ENCODE measurements at regions not wholly inside any gene's neighbourhood (a gene's known extent, or its start where the extent isn't known, plus 50 kb on each side); places are given as distances from the start of the nearest gene placed in this dataset.
"Not testable (repeated sequence)": the region's sequence is repeated elsewhere in the genome, so short reads cannot be mapped to it uniquely, and the experiment has no call there.

DNA sequence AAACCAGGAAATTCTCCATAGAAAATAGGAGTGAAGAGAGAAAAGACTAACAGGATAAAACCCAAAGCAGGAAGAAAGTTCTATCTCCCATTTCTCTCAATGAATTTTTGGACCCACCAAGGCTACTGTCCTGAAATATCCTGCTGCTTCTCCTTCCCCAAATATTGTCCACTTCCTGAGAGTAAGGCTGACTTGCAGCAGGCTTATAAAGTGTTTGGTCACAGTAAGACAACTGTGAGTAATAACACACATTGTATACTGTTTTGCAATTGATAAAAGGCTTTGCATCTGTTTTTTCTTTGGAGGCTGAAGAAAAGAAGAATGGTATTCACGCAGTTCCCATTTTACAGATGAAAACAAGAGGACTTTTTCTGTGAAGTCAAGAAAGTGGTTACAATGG, 52.8 kb downstream of the FOXD4L6 start:
- not testable (repeated sequence) for DNase-seq

DNA sequence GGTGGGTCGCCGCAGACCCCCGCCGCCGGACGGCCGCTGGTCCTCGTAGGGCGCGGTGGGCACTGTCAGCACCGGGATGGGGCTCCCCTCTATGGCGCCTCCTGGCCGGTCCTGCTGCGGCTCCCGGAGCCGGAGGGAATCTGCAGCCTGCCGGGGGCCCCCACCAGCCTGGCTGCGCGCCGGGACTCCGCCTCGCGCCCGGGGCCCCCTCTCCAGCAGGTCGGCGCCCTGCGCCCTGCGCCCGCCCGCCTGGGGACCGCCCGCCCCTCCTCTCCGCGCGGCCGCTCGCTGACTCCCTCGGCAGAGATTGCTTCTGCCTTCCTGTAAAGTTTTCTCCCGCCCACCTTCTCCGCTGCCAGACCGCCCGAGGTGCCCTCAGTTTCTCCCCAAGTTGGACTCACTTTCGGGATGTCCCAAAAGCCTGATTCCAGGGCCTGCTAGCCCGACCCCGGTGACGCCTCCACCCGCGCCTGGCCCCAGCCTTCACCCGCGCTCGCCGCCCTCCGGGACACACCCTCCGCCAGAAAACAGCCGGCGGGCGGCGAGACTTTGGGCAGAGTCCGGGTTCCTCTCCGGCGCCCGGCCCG, 54.0 kb downstream of the FOXD4L6 start:
- DNase-seq = not testable (repeated sequence)

DNA sequence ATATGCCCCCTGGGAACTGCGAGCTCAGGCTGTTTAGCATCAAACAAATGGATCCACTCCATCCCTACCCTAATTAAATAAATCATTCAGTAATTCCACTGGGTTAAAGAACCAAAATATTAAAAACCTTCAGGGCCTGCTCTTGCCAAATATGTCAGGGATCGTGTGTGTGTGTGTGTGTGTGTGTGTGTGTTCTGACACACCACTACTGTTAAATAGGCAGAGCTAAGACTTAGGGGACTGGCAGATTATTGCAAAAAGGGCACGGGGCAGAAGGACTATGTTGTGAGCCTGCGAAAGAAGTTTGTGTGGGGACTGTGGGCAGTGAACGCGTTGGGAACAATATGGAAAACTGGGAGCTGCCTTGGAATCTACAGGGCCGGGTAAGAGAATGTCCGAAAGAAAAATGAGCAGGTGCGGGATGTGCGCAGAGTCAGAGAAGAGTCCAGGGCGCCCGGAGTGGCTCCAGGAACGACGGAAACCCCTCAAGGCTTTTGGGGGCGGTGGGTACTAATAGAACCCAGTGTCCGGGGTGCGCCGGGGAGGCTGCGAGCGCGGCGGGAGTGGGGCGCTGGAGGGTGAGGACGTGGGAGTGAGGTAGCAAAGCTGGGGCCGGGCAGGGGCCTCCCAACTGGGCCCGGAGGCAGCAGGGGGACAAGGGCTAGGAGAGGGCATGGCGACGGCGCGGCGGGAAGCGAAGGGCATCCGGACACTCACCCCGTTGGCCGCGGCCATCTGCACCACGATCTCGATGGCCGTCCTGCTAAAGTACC, 54.8 kb downstream of the FOXD4L6 start:
- DNase-seq = not testable (repeated sequence)

DNA sequence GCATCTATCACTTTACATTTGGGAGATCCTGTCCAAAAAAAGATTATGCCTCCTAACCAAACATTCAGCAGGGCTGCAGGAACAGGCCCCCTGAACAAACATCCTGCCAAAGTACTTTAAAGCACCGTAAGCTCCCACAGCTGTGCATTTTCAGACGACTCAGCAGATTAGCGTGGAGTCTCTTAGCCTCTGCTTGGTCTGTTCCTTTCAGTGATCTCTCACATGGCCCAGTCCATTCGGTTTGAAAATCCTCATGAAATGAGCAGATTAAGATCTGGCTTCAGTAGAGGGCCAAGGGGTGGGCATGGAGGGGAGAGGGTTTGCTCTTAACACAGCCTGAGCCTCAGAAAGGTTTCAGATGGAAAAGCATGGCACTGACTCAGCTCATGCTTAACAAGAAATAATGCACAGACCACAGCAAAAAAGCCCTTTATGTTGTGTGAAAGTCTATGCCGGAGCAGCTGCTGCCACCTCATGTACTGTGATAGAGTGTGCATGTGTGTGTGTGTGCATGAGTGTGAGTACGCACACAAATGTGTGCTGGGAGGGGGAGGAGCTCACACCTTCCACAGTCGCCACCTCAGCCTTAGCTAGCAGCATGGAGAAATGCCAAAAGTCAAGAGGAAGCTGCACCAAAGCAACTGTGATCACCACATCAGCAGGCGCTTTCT, 64.2 kb downstream of the FOXD4L6 start:
- DNase-seq = peak; percentile 12

DNA sequence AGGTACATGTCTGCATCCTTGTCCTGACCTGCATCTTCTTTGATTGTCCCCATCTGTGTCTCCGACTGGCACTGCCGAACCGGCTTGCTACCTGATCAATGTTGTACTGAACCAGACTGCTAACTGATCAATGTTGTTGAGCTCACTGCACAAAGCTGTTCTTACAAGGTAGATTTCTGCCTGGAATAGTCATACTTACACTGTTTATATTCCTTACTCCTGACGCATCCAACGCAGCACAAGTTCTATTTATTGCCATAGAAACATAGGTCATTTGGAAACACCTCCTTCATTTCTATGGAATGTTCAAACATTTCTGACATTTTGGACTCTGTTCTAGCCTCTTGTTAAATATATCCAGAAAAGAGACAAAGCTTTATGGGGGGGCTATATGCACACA, 65.2 kb downstream of the FOXD4L6 start:
- DNase-seq = not testable (repeated sequence)

DNA sequence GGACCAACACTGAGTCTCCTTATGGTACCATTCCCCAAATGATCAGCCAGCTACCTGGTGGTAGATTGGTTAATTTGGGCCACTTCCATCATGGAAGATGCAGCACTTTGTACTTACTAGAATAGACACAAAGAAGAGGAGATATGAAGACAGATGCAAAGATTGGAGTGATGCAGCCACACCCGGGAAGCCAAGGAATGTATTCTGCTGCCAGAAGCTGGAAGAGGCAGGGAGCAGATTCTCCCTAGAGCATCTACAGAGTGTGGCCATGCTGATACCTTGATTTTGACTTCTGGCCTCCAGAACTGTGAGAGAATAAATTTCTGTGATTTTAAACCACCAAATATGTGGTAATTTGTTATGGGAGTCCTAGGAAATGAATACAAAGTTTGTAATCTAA, 68.9 kb downstream of the FOXD4L6 start:
- DNase-seq = not testable (repeated sequence)

DNA sequence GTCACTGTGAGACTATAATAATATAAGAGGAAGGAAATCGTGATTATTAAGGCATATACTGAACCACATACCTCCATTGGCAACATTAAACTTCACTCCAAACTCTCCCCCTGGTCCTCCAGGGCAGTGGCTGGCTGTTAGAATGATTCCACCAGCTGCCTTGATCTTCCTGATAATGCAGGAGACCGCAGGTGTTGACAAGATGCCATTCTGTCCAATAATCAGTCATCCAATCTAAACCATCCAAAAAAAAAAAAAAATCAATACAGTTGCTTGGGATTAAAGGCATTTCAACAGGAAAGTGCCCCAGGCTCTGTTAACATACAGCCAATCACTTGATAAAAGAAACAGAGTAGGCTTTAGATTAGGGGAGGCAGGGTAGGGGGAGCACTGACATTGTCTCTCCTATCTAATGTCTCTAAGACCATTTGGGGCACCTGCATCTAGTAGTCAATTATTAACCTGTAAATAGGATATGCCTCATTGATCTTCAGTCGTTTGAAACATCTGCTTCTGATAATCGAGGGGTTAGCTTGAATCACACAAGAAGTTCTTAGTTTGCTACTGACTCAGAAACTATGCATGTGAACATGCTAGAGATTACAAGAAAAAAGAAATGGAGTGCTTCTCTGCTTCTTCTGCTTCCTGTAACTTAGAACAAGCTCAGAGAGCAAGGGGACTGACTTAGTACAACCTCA, 74.7 kb downstream of the FOXD4L6 start:
- DNase-seq = not testable (repeated sequence)

DNA sequence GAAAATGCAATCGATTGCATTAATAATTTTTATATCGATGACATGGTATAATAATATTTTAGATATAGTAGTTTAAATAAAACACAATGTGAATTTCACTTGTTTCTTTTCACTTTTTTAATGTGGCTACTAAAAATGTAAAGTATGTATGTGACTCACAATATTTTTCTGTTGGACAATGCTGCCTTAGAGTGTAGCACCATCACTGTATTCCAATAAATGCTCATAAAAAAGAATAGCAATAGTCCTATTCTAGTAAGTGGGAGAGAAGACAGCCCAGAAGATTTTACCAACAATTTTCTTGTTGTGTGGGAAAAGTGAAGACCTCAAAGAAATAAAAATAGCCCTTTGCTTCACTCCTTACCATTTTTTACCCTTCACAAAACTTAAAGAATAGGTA, 79.8 kb downstream of the FOXD4L6 start:
- DNase-seq = not testable (repeated sequence)

DNA sequence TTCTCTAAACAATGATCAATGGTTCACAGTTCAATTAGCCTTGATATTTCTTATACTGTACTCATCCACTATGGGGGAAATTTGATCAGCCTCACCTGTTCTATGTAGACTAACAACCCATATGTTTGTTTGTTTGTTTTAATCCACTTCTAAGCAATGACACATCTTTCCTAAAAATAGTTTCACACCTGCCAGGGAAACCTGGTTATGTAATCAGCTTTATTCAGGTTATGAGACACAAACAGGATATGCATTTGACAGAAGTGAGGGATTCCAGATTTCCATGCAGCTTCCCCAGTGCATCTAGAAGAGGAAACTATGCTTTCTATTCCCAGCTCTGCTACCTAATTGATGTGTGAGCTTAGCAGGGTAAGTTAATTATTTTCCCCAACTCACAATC, 80.7 kb downstream of the FOXD4L6 start:
- not testable (repeated sequence) for DNase-seq

DNA sequence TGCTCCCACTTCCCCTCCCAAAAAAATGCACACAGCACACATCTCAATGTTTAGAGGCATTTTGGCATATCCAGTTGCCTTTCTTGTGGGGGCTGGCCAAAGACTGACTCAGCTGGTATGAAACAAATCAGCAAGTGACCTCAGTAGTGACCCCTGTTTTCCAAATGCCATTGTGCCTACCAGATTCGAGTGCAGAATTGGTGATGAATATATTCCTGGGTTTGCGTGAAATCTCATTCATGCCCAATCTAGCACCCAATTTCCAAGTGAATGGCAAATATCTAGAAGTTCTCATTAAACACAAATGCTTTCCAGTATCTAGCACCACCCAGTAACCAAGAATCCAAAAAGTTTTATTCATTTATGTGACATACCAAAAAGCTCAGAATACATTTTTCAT, 83.6 kb downstream of the FOXD4L6 start:
- not testable (repeated sequence) for DNase-seq

DNA sequence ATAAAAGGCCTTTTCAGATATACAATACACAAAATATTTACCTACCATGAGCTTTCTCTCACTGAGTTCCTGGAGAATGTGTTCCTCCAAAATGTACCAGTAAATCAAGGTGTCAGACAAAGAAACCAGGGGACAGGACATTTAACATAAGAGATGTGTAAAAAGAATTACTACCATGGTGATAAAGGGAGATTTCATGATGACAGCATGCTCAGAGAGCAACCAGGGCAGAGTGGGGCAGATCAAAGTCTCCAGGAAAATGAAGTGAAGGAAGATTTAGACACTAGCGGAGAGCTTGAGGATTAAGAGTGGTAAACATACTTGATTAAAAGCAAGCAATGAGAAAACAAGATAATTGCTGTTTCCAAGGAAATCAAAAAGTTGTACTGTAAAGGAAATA, 85.0 kb downstream of the FOXD4L6 start:
- DNase-seq = not testable (repeated sequence)

DNA sequence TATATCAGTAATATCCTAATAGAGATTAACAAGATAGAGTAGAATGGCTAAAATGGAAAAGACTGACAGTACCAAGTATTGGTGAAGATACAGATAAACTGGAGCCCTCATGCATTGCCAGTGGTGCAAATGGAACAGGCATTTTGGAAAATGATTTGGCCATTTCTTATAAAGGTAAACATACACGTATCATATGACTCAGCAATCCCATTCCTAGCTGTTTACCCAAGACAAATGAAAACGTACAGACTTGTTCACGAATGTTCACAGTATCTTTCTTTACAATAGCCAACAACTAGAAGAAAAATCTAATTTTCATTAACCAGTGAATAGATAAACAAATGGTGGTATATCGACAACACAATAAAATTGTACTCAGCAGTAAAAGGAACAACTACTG, 86.4 kb downstream of the FOXD4L6 start:
- not testable (repeated sequence) for DNase-seq

DNA sequence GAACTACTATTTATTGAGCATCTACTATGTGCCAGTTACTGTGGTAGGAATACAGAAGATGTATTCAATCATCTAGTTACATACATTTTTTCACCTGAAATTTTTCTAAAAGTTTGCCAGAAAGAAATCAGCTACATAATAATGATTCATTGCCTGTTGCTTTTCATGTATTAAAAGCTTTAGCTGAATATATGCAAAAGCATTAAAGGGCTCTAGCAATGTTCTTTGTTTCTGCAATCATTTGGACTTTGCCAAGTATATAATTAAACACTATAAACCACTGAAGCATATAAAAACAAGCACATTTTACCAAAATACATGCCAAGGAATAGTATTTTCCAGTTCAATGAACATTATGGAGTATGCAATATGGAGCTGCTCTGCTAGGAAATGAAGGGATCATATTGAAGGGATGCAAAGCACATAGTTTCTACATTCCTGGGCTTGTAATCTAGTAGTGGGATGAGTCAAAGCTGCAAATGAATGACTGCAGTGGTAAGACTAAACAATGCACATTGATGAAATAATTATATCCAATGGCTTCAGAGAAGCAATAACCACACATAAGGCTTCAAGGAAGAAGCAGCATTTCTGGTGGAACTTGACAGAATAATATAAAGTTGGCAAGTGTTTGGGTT, 87.7 kb downstream of the FOXD4L6 start:
- DNase-seq = not testable (repeated sequence)

DNA sequence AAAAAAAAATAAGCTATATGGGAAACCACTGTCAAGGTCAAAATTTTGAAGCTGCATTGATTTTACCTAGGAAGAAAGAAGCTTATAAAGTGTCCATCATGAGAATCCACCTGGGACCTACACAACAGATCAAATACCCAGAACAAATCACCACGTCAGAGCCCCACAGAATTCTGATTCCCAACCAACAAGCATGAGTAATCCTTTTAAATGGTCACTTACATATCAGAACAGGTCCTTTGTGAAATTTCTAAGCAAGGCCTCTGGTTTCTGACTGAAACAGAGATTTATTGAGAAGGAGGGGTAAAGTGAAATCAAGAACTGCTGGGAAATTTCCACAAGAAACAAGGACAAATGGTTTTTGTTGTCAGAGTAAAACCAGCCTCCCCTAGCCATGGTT, 93.2 kb downstream of the FOXD4L6 start:
- not testable (repeated sequence) for DNase-seq

DNA sequence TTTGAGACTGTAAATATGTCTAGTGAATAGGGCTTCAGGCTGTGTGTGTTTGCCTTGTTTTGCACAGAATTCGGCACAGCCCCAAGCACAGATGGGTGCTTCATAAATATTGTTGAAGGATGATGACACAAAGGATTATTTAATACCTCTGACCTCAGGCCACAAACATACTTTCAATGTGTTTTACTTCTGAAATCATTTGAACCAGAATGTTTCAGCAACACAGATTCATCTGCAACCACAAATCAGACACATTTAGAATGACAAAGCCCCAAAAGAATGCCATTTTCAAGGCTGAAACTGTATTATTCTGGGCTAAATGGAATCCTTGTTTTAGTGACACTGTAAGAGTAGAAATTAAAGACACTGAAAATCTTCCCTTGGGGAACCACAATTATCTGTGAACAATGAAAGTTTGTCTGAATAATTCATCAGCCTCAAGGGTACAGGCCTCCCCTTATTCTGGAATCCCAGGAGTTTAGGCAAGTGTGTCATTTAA, 93.7 kb downstream of the FOXD4L6 start:
- not testable (repeated sequence) for DNase-seq

DNA sequence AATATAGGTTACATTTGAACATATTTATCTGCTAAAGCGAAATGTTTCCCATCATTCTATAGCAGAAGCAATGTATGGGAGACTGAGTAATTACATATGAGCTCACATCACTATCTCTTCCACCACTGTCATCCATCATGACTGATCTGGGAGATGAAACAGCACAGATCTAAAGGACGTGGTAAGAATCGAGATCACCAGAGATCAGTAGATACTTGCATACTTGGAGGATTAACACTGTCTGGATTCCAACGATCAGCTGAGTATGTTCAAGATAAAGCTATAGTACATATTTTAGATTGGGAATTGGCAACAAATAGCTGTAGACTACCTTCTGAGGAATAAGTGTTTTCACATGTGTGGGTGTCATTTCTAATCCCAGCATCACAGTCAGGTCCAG, 94.6 kb downstream of the FOXD4L6 start:
- DNase-seq = not testable (repeated sequence)

DNA sequence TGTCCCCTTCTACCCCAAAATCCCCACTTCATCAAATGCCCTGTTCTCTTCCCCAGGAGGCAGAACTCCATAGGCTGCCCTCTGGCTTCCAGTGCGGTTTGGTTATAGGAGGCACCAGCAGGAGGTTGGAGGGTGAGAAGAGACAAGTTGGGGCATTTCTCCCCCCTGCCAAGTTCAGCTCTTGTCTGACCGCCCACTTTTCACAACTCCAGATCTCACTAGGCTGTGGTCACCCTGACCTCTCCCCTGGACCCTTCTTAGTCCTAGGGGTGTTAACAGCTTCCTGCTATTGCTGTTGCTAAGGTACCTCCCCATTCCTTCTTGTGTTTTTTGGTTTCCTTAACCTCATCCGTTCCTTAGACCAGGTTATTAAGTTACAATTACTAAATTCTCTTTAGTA, 95.1 kb downstream of the FOXD4L6 start:
- not testable (repeated sequence) for DNase-seq

DNA sequence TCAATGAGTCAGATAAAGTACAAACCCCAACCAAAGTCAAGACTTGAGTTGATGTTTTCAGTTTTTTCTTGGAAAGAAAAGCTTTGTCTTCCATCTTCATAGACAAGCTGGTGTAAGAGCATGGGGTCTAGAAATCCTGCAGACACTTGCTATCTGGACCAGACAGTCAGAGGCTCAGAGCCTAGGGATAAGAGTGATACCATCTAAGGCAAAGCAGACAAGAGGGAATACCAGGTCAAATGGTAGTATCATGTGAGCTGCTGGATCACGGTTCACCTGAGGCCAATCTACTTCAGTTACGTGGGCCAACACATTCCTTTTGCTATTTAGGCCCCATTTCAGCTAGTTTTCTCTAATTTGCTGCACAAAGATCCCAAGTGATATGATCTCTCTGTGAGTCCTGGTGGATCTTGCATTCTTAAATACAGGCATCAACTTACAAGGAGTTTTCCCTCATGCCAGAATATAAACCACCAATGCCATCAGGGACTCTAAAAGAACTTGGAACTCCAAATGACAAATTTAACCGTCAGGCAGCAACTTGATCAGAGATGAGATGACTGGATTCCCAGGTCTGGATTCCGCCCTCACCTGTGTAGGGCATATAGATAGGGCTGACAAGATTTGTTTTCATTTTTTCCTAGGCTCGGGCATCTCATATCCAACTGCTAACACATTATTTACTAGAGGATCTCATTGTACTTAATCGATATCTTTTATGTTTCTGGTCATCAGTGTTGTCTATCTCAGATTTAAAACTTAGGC, 101.4 kb downstream of the FOXD4L6 start:
- DNase-seq = not testable (repeated sequence)

DNA sequence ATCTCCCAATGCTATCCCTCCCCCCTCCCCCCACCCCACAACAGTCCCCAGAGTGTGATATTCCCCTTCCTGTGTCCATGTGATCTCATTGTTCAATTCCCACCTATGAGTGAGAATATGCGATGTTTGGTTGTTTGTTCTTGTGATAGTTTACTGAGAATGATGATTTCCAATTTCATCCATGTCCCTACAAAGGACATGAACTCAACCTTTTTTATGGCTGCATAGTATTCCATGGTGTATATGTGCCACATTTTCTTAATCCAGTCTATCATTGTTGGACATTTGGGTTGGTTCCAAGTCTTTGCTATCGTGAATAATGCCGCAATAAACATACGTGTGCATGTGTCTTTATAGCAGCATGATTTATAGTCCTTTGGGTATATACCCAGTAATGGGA, 106.1 kb downstream of the FOXD4L6 start:
- not testable (repeated sequence) for DNase-seq

DNA sequence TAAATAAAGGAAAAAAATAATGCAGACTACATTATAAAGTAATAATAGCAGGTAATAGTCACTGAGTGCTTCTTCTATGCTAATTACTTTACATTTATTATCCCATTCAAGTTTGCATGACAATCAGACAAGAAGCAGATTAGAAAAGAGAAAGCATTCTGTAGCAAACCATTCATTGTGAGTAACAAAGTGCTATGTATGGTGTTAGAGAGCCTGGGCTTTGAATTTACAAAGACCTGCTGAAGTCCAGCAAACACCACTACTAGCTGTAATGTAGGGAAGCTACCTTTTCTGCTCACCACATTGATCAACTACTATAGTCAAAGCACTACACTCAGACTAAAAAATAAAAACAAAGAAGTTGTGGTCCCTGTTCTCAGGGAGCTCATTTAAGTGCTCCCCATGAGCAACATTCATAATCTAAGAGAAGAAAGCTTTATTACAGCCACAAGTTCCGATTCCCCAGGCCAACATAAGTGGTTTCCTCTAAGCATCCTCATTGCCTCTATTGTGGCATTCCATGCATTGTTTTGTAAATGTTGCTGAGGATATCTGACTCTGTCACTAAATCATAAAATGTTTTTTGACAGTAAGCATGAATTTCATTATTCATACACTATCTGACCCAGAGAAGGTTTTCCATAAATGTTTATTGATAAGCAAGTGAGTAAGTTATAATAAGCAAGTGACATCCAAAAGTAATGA, 108.5 kb downstream of the FOXD4L6 start:
- not testable (repeated sequence) for DNase-seq

DNA sequence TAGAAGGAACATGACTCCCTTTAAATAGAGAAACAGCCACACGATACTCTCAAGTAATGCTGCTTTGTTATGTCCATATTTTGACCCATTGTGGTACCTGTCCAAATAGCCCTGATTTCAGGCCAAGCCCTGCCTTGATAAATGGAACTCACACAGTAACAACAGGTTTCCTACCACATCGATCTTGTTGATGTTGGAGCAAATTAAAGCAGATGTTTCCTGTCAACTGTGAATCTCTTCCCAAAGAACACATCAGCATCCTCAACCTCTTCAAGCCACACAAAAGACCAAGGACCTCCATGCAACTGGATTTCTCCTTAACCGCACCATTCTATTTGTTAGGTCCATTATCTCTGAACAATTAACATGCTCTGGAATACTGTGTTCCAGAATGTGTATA, 109.5 kb downstream of the FOXD4L6 start:
- DNase-seq = not testable (repeated sequence)

All from activated CD4-positive, alpha-beta T cell treated with anti-CD3 and anti-CD28 coated beads for 1 hour (primary cell).